ENCODE measurements at regions not wholly inside any gene's neighbourhood (a gene's known extent, or its start where the extent isn't known, plus 50 kb on each side); places are given as distances from the start of the nearest gene placed in this dataset.
"Not testable (repeated sequence)": the region's sequence is repeated elsewhere in the genome, so short reads cannot be mapped to it uniquely, and the experiment has no call there.

DNA sequence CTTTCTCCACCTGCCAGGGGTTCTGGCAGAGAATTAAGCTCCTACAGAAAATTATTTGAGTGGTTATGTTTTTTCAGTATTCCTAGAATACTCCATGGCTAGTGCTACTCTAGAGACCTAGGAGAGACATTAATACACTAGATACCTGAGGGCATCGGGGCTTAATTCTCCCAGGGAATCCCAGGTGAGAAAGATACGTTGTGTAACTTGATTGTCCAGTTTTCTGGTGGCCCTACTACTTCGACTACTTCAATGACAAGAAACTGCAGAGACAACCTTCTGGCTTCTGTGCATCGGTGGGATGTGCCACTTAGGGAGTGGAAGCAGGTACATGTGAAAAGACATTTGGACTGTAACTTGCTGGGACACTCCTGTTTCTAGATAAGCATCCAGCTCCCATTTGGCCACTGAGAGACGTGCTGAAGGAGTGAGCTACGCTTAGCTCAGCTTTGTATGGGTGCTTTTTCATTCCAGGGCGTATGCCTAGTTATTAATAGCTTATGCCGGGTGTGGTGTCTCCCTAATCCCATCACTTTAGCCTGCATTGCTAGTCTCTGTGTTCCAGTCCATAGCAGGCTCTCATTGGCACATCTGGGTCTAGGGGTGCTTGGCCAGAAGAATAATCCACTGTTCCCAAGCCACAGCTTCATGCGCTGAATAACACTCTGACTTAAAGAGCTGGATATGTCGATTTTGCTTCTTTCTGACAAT, 300.7 kb downstream of the SIPA1L2 start:
- peaks cover 27 to 30% of the 10 kb centered on the region in 2 donors for H3K4me1 ChIP-seq (replicated peaks in 1 of 2)
- in situ Hi-C loops (cut with MboI; ENCODE audit: low pct_unique_long_range_greater_than_20kb in 2 of 9, low sequenced_read_pairs in 9 of 9, unreplicated experiment in 9 of 9) = no loop called here
- H3K27ac ChIP-seq = no peak overlapping the region
- 28 to 100% (median 92%) methylated on average over 1 to 10 of the region's 10 CpGs; no CpG with 5 or more reads in 2 of the 10 experiments for WGBS, 10 experiments
- H3K4me3 ChIP-seq = no peak overlapping the region
- ATAC-seq (replicated peaks in 6 of 8) = peak in 3 of 8 experiments; percentile 97 to 98 (median 97)

GRCh38 chr1:232328486-232329102, 301.3 kb downstream of the SIPA1L2 start:
- in situ Hi-C loops (cut with MboI; ENCODE audit: low pct_unique_long_range_greater_than_20kb in 2 of 9, low sequenced_read_pairs in 9 of 9, unreplicated experiment in 9 of 9) = no loop called here
- Histone ChIP-seq H3K4me1 (replicated peaks in 1 of 2) (peaks cover 27 to 32% of the 10 kb centered on the region in 2 donors), H3K4me3 (no peak overlapping the region), H3K27ac (no peak overlapping the region)
- peak in 3 of 8 experiments; percentile 31 to 60 (median 56) for ATAC-seq (replicated peaks in 6 of 8)
- WGBS, 10 experiments = 60 to 100% (median 85%) methylated on average over 1 to 4 of the region's 4 CpGs

DNA sequence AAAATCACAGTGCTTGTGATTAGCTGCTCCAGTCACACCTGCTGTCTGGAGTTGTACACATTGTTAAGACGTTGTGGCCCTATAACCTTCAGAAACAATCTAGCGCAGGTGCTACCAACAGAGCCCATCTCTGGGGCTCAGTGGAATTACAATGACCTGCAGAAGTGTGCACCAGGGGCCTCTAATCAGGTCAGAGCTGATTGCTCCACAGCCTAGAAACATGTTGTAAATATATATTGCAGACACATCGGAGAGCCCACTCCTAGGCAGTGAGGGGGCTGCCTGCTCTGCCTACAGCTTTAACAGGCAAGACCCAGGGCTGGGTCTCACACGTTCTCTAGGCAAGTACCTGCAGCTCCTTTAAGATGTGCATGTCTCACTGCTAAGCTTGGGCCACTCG, 302.0 kb downstream of the SIPA1L2 start:
- ATAC-seq (replicated peaks in 6 of 8) = peak in 3 of 8 experiments; percentile 30 to 50 (median 38)
- no peak overlapping the region for H3K27ac ChIP-seq
- in situ Hi-C loops (cut with MboI; ENCODE audit: low pct_unique_long_range_greater_than_20kb in 2 of 9, low sequenced_read_pairs in 9 of 9, unreplicated experiment in 9 of 9) = no loop called here

DNA sequence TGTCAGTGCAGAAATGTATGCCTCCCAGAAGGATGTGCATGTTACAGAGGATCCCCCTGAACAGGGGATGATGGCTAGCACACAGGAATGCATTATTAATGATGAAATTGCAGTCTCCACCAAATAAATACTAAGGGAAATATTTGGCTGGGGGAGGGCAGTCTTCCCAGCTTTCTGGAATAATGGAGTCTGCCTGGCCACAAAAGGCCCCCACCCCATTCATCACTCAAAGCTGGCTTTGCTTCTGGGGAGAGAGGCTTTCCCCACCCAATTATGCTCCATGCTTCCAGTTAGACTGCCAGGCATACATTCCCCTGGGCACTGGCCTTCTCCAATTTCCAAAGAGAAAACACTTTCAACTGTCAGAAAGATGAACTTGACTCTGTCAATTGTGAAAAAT, 302.7 kb downstream of the SIPA1L2 start:
- in situ Hi-C loops (cut with MboI; ENCODE audit: low pct_unique_long_range_greater_than_20kb in 2 of 9, low sequenced_read_pairs in 9 of 9, unreplicated experiment in 9 of 9) = no loop called here
- Histone ChIP-seq H3K27ac (no peak overlapping the region), H3K4me3 (no peak overlapping the region), H3K4me1 (replicated peaks in 1 of 2) (peaks cover 27 to 32% of the 10 kb centered on the region in 2 donors)
- ATAC-seq (replicated peaks in 6 of 8) = peak in 4 of 8 experiments; percentile 15 to 45 (median 34)

More for the DNA sequence above, 302.0 kb downstream of the SIPA1L2 start:
- peaks cover 27 to 32% of the 10 kb centered on the region in 2 donors for H3K4me1 ChIP-seq (replicated peaks in 1 of 2)
- WGBS, 10 experiments = 40 to 100% (median 83%) methylated on average over 1 to 4 of the region's 5 CpGs; no CpG with 5 or more reads in 3 of the 10 experiments
- H3K4me3 ChIP-seq = no peak overlapping the region

GRCh38 chr1:232322162-232322734, 307.7 kb downstream of the SIPA1L2 start:
- Histone ChIP-seq H3K4me1 (replicated peaks in 1 of 2) (peaks cover 32 to 41% of the 10 kb centered on the region in 2 donors), H3K4me3 (no peak overlapping the region), H3K27ac (no peak overlapping the region)
- no peak for ATAC-seq (replicated peaks in 6 of 8)
- WGBS, 10 experiments = 40 to 100% (median 90%) methylated on average over 1 to 5 of the region's 5 CpGs; no CpG with 5 or more reads in 1 of the 10 experiments
- in situ Hi-C loops (cut with MboI; ENCODE audit: low pct_unique_long_range_greater_than_20kb in 2 of 9, low sequenced_read_pairs in 9 of 9, unreplicated experiment in 9 of 9) = no loop called here

DNA sequence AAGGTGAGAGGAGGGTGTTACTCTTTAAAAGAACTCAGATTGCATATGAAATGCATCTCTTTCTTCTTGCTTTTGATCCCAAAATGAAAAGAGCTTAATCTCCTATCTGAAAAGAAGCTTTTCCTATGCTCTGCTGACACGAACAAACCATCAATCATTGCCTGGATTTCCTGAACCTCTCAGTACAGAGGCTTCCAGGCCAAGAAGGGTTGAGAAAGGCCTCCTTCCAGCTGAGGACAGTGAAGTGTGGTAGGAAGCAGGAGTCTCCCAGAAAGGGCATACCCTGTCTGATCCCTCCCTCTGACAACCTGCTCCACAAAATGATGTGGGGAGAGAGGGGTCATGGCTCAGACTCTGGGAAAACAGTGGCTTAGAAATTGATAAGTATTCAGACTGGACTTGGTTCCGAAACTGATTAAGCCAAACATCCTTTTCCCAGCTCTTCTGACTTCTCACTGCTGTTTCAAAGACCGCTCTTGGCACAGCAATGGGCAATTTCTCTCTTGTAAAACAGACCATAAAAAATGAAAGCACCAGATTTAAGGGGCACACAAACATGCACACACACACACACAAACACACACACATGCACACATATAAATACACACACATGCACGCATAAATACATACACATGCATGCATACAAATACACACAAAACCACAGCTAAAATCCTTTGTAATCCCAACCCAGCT, 310.3 kb downstream of the SIPA1L2 start:
- H3K4me3 ChIP-seq = no peak overlapping the region
- peaks cover 26 to 33% of the 10 kb centered on the region in 2 donors for H3K4me1 ChIP-seq (replicated peaks in 1 of 2)
- peak in 5 of 8 experiments; percentile 18 to 75 (median 58) for ATAC-seq (replicated peaks in 6 of 8)
- 42 to 100% (median 61%) methylated on average over 1 to 4 of the region's 4 CpGs; no CpG with 5 or more reads in 2 of the 10 experiments for WGBS, 10 experiments
- in situ Hi-C loops (cut with MboI; ENCODE audit: low pct_unique_long_range_greater_than_20kb in 2 of 9, low sequenced_read_pairs in 9 of 9, unreplicated experiment in 9 of 9) = no loop called here
- peak overlapping the region in 1 of 2 donors; percentile 30 for H3K27ac ChIP-seq

DNA sequence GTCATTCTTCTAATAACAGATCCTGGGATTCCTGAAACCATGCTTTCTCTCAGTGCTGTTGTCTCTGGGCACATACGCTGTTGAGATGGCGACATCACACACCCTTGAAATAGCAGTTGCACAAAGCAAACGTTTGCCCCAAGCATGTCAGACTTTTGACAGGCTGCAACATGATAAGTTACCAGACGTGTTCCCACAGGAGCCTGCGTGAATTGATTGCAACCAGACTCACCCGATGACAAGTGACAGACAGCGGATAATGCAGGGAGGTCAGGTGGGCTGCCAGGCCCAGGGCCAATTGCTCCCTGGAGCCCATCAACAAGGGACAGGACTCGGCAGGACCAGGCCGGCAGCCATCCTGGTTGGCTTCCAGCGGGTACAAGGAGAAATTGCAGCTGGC, 310.9 kb downstream of the SIPA1L2 start:
- Histone ChIP-seq H3K27ac (peak overlapping the region in 1 of 2 donors; percentile 30), H3K4me1 (replicated peaks in 1 of 2) (peaks cover 23 to 28% of the 10 kb centered on the region in 2 donors), H3K4me3 (no peak overlapping the region)
- in situ Hi-C loops (cut with MboI; ENCODE audit: low pct_unique_long_range_greater_than_20kb in 2 of 9, low sequenced_read_pairs in 9 of 9, unreplicated experiment in 9 of 9) = no loop called here
- peak in 5 of 8 experiments; percentile 35 to 84 (median 77) for ATAC-seq (replicated peaks in 6 of 8)
- 50 to 100% (median 60%) methylated on average over 2 to 10 of the region's 10 CpGs; no CpG with 5 or more reads in 2 of the 10 experiments for WGBS, 10 experiments

GRCh38 chr1:232318143-232318542, 311.8 kb downstream of the SIPA1L2 start:
- in situ Hi-C loops (cut with MboI; ENCODE audit: low pct_unique_long_range_greater_than_20kb in 2 of 9, low sequenced_read_pairs in 9 of 9, unreplicated experiment in 9 of 9) = no loop called here
- Histone ChIP-seq H3K27ac (no peak overlapping the region), H3K4me1 (replicated peaks in 1 of 2) (peaks cover 23 to 28% of the 10 kb centered on the region in 2 donors), H3K4me3 (no peak overlapping the region)
- 51 to 100% (median 85%) methylated on average over 1 to 2 of the region's 2 CpGs; no CpG with 5 or more reads in 2 of the 10 experiments for WGBS, 10 experiments
- no peak for ATAC-seq (replicated peaks in 6 of 8)

- ATAC-seq (replicated peaks in 6 of 8) = no peak
- in situ Hi-C loops (cut with MboI; ENCODE audit: low pct_unique_long_range_greater_than_20kb in 2 of 9, low sequenced_read_pairs in 9 of 9, unreplicated experiment in 9 of 9) = no loop called here
- Histone ChIP-seq H3K27ac (no peak overlapping the region), H3K4me1 (replicated peaks in 1 of 2) (peaks cover 23 to 28% of the 10 kb centered on the region in 2 donors), H3K4me3 (no peak overlapping the region)
- 80 to 100% (median 100%) methylated on average over 1 of the region's 1 CpG; no CpG with 5 or more reads in 5 of the 10 experiments for WGBS, 10 experiments
Measured at GRCh38 chr1:232317350-232317749, 312.6 kb downstream of the SIPA1L2 start.

DNA sequence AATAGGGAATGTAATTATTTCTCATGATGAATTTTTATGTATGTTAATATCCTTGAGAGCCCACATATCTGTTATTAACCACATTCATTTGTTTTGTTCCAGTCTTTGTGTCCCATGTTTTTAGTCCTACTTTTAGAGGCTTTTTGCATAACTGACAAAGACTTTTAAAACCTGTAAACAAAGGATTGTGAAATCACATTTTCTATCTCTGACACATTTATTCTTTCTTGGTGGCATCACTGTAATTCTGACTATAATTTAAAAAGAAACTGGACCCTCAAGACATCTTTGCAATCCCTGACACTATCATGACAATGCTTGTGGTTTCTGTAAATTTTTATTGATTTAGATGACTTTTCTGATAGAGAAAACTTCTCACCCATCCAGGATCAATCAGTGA, 313.1 kb downstream of the SIPA1L2 start:
- Histone ChIP-seq H3K4me1 (replicated peaks in 1 of 2) (peaks cover 23 to 28% of the 10 kb centered on the region in 2 donors), H3K4me3 (no peak overlapping the region), H3K27ac (no peak overlapping the region)
- peak in 2 of 8 experiments; percentile 22 to 52 for ATAC-seq (replicated peaks in 6 of 8)
- in situ Hi-C loops (cut with MboI; ENCODE audit: low pct_unique_long_range_greater_than_20kb in 2 of 9, low sequenced_read_pairs in 9 of 9, unreplicated experiment in 9 of 9) = no loop called here

DNA sequence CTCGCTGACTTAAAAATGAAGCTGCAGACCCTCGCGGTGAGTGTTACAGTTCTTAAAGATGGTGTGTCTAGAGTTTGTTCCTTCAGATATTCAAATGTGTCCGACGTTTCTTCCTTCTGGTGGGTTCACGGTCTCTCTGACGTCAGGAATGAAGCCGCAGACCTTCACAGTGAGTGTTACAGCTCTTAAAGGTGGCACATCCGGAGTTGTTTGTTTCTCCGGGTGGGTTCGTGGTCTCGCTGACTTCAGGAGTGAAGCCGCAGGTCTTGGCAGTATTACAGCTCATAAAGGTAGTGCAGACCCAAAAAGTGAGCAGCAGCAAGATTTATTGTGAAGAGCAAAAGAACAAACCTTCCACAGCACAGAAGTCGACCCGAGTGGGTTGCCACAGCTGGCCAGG, 316.1 kb downstream of the SIPA1L2 start:
- in situ Hi-C loops (cut with MboI; ENCODE audit: low pct_unique_long_range_greater_than_20kb in 2 of 9, low sequenced_read_pairs in 9 of 9, unreplicated experiment in 9 of 9); ATAC-seq (replicated peaks in 6 of 8); H3K4me3 ChIP-seq; H3K27ac ChIP-seq; H3K4me1 ChIP-seq (replicated peaks in 1 of 2): not testable (repeated sequence)
- 57 to 100% (median 86%) methylated on average over 3 to 15 of the region's 15 CpGs; no CpG with 5 or more reads in 1 of the 10 experiments for WGBS, 10 experiments

DNA sequence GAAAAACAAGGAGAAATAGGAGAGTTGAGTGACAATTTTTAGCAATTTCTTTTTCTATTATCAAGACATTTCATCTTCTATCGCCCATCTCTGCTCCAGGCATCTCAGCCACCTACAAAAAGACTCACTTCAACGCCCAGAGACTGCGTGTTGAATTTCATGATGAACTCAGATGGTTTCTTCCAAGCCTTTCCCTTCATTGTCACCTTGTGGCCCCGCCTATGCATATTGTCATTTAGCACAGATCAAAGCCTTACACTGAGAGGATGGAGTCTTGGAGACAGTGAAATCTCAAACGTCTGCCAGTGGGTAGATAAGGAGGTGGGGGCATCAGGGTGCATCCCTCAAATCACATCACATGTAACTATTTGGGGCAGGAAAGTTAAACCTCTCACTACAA, 319.4 kb downstream of the SIPA1L2 start:
- no peak overlapping the region for H3K27ac ChIP-seq
- in situ Hi-C loops (cut with MboI; ENCODE audit: low pct_unique_long_range_greater_than_20kb in 2 of 9, low sequenced_read_pairs in 9 of 9, unreplicated experiment in 9 of 9) = no loop called here
- WGBS, 10 experiments = 35 to 87% (median 63%) methylated on average over 2 to 5 of the region's 5 CpGs; no CpG with 5 or more reads in 1 of the 10 experiments
- no peak overlapping the region for H3K4me3 ChIP-seq
- H3K4me1 ChIP-seq (replicated peaks in 1 of 2) = peaks cover 0 to 3% of the 10 kb centered on the region in 2 donors
- no peak for ATAC-seq (replicated peaks in 6 of 8)

GRCh38 chr1:232308616-232309015, 321.3 kb downstream of the SIPA1L2 start:
- peaks cover 0 to 3% of the 10 kb centered on the region in 2 donors for H3K4me1 ChIP-seq (replicated peaks in 1 of 2)

More at GRCh38 chr1:232308616-232309015, 321.3 kb downstream of the SIPA1L2 start:
- H3K27ac ChIP-seq = no peak overlapping the region
- in situ Hi-C loops (cut with MboI; ENCODE audit: low pct_unique_long_range_greater_than_20kb in 2 of 9, low sequenced_read_pairs in 9 of 9, unreplicated experiment in 9 of 9) = no loop called here
- 40 to 100% (median 90%) methylated on average over 1 to 3 of the region's 3 CpGs; no CpG with 5 or more reads in 3 of the 10 experiments for WGBS, 10 experiments
- ATAC-seq (replicated peaks in 6 of 8) = no peak
- no peak overlapping the region for H3K4me3 ChIP-seq

Data from motor neuron (in vitro differentiated cells).